ENCODE measurements at regions not wholly inside any gene's neighbourhood (a gene's known extent, or its start where the extent isn't known, plus 50 kb on each side); places are given as distances from the start of the nearest gene placed in this dataset.

DNA sequence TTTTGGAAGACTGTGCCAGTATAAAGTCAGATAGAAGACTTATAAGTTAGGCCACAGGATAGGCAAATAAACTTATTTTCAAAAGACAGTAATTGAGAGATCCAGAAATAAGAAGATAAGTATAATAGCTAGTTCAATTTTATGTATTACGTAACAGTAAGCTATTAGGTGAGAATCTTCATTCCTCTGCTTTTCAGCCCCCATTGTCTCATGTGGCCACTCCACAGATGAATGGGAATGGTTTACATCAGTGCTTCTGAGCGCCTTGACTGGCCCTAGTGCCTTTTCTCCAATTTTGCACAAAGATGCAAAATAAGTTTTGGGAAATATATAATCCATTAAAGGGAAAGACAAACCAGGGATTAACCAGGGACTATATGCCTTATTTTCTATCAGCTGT is 550.5 kb downstream of the MMUT start:
- DNase-seq = no peak

GRCh38 chr6:48904809-48905208 is 558.2 kb downstream of the MMUT start:
- no peak for DNase-seq

DNA sequence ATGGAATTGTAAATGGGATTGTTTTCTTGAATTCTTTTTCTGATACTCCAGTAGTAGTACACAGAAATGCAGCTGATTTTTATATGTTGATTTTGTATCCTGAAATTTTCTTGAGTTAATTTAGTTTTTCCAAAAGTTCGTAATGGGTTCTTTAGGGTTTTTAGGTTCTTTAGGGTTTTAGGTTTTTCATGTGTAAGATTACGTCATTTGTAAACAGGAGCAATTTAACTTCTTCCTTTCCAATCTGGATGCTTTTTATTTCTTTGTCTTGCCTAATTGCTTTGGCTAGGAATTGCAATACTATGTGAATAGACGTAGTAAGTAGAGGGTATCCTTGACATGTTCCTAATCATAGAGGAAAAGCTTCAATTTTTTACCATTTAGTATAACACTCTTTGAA is 568.6 kb downstream of the MMUT start:
- no peak for DNase-seq

GRCh38 chr6:48893048-48893447 is 570.0 kb downstream of the MMUT start:
- DNase-seq = no peak

DNA sequence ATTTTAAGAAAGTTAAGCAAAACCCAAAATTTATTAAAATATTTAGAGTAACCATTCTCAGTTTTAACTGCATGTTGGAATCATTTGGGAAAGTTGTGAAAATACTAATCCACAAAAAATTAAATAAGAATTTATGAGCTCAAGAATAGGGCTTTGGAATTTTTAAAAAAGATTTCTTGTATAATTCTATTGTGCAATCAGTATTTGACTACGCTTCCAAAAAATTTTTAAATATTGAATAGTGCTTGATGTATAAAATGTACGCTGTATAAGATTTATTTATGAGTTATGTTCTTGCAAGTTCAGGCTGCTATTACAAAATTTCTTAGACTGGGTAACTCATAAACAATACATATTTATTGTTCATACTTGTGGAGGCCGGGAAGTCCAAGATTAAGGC is 571.7 kb downstream of the MMUT start:
- no peak for DNase-seq

DNA sequence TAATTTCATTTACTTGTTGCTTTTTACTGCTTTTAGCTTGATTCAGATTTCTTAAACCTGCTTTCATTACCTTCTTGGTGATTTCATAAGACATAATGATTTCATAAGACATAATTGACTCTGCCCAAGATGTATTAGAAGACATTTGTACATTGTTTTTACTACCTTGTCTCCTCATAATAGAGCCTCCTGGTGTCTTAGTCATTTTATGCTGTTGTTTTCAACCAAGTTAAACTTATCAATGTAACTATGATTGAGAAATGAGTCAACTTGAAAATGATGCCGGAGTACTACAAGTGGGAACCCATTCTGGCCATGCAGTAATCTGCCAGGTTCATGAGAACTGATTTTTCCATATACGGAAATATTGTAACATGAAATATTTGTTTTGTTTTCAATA is 573.6 kb downstream of the MMUT start:
- DNase-seq = no peak

DNA sequence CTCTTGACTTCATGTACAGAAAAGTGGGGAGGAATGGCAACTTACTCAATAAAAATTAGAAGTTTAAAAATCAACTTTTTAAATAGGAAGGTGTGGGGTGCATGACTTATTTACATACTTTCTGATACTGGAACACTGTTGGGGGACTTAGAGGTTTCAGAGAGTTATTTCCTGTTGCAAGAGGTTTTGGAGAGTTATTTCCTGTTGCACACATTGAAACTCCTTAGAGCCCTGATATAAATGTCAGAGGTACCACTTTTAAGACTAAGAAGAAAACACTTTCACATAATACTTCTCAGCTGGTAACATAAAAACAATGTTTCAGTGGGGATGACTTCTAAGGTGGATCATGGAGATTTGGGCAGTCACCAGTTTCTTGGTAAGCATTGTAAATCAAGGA is 579.9 kb downstream of the MMUT start:
- no peak for DNase-seq

GRCh38 chr6:48881551-48881950 is 581.5 kb downstream of the MMUT start:
- no peak for DNase-seq

- no peak for DNase-seq
Measured at GRCh38 chr6:48869595-48869994, 593.5 kb downstream of the MMUT start.

- DNase-seq = no peak
Measured at GRCh38 chr6:48866682-48867081, 596.4 kb downstream of the MMUT start.

DNA sequence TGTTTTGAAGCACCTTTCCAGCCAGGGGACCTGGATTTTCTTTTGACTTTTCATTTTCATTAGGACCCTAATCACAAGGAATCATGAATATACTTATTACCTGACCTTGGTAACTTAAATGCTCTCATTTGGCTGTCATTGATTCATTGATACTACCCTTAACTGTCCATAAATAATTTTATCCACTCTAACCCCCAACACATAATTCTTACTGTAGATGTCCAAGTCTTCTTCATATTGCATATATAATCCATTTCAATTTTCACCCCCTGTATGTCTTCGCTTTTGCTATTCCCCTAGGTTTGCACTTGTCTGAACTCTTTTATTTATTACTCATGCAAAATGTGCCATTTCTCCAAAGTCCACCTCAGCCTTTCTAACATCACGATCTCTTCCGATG is 602.9 kb downstream of the MMUT start:
- DNase-seq = no peak

DNA sequence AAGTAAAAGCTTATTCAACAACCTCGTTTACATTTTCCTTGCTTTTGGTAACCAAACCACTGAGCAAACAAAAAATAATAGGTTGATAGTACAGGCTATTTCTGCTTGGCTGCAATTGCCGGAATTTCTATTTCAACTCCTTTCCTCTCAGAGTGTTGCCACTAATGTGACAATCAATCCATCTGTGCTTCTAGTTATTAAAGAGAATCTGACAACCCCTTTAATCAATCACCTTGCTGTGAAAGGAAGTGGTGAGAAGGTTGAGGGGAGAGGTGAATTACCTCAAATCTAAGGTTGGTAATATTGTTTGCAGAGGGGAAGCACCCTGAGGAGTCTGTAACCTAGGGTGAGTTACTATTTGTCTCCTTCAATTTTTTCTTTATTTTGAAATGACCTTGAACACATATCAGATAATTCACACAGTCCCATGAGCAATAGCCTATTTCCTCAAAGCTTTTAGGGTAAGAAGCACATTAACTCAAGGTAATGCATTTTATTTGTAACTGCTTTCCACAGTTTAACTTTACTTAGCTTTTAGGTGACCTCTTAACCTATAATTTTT is 603.4 kb downstream of the MMUT start:
- no peak for DNase-seq

DNA sequence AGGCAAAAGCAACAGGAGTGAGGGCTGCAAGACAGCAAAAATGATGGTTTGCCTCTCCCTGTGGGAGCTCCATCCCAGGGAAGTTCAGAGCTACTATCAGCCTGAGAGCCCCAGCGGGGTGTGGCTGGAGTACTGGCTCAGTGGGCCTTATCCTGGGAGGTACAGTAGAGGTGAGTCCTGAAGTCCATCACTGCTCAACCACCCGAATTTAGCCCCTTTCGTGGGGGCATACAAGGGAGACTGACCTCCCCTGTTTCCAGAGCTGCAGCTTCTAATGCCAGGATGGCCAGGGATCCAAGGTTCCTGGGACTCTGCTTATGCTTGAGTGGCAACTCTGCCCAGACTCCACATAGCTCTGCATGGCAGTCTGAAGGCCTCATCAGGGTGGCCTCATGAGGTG is 617.8 kb downstream of the MMUT start:
- DNase-seq = no peak

- no peak for DNase-seq
Measured at GRCh38 chr6:48844696-48845095, 618.4 kb downstream of the MMUT start.

- no peak for DNase-seq
Measured at GRCh38 chr6:48840896-48841295, 622.2 kb downstream of the MMUT start.

- no peak for DNase-seq
Measured at GRCh38 chr6:48839206-48839605, 623.8 kb downstream of the MMUT start.

GRCh38 chr6:48837744-48838143 is 625.3 kb downstream of the MMUT start:
- no peak for DNase-seq

DNA sequence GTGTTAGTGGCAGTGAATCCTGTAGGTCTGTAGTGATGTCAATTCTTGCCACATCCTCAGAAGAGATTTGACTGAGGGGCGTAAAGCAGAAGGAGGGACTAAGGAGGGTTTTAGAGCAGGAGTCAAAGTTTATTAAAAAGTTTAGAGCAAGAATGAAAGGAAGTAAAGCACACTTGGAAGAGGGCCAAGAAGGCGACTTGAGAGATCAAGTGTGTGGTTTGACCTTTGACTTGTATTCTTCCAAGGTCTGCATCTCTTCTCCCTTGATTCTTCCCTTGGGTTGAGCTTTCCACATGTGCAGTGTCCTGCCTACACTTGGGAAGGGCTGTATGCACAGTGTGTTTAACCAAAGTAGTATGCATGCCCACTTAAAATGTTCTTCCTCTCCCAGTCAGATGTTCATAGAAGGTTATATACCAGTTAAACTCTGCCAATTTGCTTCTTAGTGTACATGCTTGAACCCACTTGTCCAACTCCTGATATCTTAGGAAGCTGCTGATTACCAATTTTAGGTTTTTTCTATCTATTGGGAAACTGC is 627.6 kb downstream of the MMUT start:
- DNase-seq = no peak

- DNase-seq = no peak
Measured at GRCh38 chr6:48834706-48835105, 628.3 kb downstream of the MMUT start.

- no peak for DNase-seq
Measured at GRCh38 chr6:48833916-48834315, 629.1 kb downstream of the MMUT start.

- no peak for DNase-seq
Measured at GRCh38 chr6:48826901-48827701, 636.0 kb downstream of the MMUT start.

- DNase-seq = no peak
Measured at GRCh38 chr6:48826152-48826515, 636.9 kb downstream of the MMUT start.

DNA sequence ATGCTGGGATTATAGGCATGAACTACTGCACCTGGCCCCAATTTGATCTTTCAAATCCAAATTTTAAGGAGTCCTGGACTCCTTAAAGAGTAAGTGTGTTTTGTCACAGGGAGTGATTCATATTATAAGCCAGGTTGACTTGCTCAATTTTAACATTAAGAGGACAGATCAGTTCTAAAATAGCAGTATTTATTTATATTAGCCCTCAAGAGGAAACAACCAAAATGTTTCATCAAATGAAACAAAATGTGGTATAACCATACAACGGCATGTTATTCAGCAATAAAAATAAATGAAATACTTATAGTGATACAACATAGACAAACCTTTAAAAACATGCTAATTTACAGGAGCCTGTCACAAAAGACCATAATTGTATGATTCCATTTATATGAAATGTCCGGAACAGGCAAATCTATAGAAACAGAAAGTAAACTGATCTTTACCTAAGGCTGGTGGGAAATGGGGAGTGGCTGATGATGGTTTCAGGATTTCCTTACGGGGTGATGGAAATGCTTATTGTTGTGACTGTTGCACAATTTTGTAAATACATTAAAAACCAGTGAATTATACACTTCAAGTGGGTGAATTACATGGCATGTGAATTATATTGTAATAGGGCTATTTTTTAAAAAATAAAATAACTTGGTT is 637.4 kb downstream of the MMUT start:
- no peak for DNase-seq

- no peak for DNase-seq
Measured at GRCh38 chr6:48818052-48818412, 645.0 kb downstream of the MMUT start.

Measured in occipital lobe (tissue), 1 donor.